ENCODE measurements at regions not wholly inside any gene's neighbourhood (a gene's known extent, or its start where the extent isn't known, plus 50 kb on each side); places are given as distances from the start of the nearest gene placed in this dataset.
"Not testable (repeated sequence)": the region's sequence is repeated elsewhere in the genome, so short reads cannot be mapped to it uniquely, and the experiment has no call there.

GRCh38 chr7:69517985-69518704 is 80.1 kb upstream of the AUTS2 start:
- Histone ChIP-seq H3K9me3 (ENCODE audit: control insufficient read depth, low read length) (no peaks in the 10 kb centered on the region), H3K36me3 (ENCODE audit: control insufficient read depth, insufficient read depth, low read length) (no peaks in the 10 kb centered on the region), H3K9ac (ENCODE audit: low read length) (no peak overlapping the region), H3K4me3 (ENCODE audit: low read length) (no peak overlapping the region), H3K4me1 (ENCODE audit: control insufficient read depth, insufficient read depth, low read length) (no peaks in the 10 kb centered on the region), H3K27me3 (ENCODE audit: control insufficient read depth, insufficient read depth, low read length) (no peaks in the 10 kb centered on the region)

DNA sequence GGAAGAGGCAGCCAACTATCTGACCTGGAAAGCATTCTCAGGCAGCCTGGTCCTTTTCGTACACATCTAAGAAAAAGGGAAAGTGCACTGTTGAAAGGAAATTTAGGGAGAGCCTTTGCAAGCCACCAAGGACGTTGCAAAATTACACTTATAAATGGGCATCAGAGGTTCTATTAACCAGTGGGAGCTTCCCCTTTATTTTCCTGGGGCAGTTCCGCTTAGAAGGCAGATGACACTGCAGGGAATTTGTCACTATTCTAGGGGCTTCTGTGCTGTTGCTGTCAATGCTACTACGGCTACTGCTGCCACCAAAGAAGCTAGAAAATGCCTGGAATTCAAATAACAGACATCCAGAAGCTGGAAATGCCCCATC is 79.6 kb upstream of the AUTS2 start:
- Histone ChIP-seq H3K4me1 (ENCODE audit: control insufficient read depth, insufficient read depth, low read length) (no peaks in the 10 kb centered on the region), H3K9me3 (ENCODE audit: control insufficient read depth, low read length) (no peaks in the 10 kb centered on the region), H3K27me3 (ENCODE audit: control insufficient read depth, insufficient read depth, low read length) (no peaks in the 10 kb centered on the region), H3K36me3 (ENCODE audit: control insufficient read depth, insufficient read depth, low read length) (no peaks in the 10 kb centered on the region), H3K9ac (ENCODE audit: low read length) (no peak overlapping the region), H3K4me3 (ENCODE audit: low read length) (no peak overlapping the region)

GRCh38 chr7:69526570-69526969 is 71.7 kb upstream of the AUTS2 start:
- no peaks in the 10 kb centered on the region for H3K9me3 ChIP-seq (ENCODE audit: control insufficient read depth, low read length)

DNA sequence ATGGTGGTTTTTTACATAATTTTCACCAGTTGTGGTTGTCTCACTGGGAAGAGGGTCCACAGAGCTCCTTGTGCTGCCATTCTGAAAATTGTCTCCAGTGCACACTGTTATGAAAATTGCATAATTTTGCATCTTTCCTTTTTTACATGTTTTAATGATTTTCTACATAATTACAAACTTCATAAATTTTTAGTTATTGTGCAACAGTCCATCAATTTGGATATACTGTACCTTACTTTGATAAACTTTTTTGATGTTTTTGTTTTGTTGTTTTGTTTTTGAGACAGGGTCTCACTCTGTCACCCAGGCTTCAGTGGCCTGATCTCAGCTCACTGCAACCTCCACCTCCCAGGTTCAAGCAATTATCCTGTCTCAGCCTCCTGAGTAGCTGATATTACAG is 70.6 kb upstream of the AUTS2 start:
- no peak overlapping the region for H3K9ac ChIP-seq (ENCODE audit: low read length)
- no peaks in the 10 kb centered on the region for H3K36me3 ChIP-seq (ENCODE audit: control insufficient read depth, insufficient read depth, low read length)
- H3K27me3 ChIP-seq (ENCODE audit: control insufficient read depth, insufficient read depth, low read length) = no peaks in the 10 kb centered on the region
- H3K9me3 ChIP-seq (ENCODE audit: control insufficient read depth, low read length) = no peaks in the 10 kb centered on the region
- H3K4me3 ChIP-seq (ENCODE audit: low read length) = no peak overlapping the region
- no peaks in the 10 kb centered on the region for H3K4me1 ChIP-seq (ENCODE audit: control insufficient read depth, insufficient read depth, low read length)

More at GRCh38 chr7:69526570-69526969, 71.7 kb upstream of the AUTS2 start:
- no peaks in the 10 kb centered on the region for H3K4me1 ChIP-seq (ENCODE audit: control insufficient read depth, insufficient read depth, low read length)
- no peaks in the 10 kb centered on the region for H3K36me3 ChIP-seq (ENCODE audit: control insufficient read depth, insufficient read depth, low read length)
- no peak overlapping the region for H3K9ac ChIP-seq (ENCODE audit: low read length)
- H3K27me3 ChIP-seq (ENCODE audit: control insufficient read depth, insufficient read depth, low read length) = no peaks in the 10 kb centered on the region
- H3K4me3 ChIP-seq (ENCODE audit: low read length) = no peak overlapping the region

GRCh38 chr7:69531050-69531449 is 67.2 kb upstream of the AUTS2 start:
- H3K4me1 ChIP-seq (ENCODE audit: control insufficient read depth, insufficient read depth, low read length) = no peaks in the 10 kb centered on the region
- no peaks in the 10 kb centered on the region for H3K27me3 ChIP-seq (ENCODE audit: control insufficient read depth, insufficient read depth, low read length)
- H3K4me3 ChIP-seq (ENCODE audit: low read length) = no peak overlapping the region
- no peaks in the 10 kb centered on the region for H3K36me3 ChIP-seq (ENCODE audit: control insufficient read depth, insufficient read depth, low read length)
- no peak overlapping the region for H3K9ac ChIP-seq (ENCODE audit: low read length)
- no peaks in the 10 kb centered on the region for H3K9me3 ChIP-seq (ENCODE audit: control insufficient read depth, low read length)

- Histone ChIP-seq H3K9me3 (ENCODE audit: control insufficient read depth, low read length) (no peaks in the 10 kb centered on the region), H3K27me3 (ENCODE audit: control insufficient read depth, insufficient read depth, low read length) (no peaks in the 10 kb centered on the region), H3K4me1 (ENCODE audit: control insufficient read depth, insufficient read depth, low read length) (no peaks in the 10 kb centered on the region), H3K36me3 (ENCODE audit: control insufficient read depth, insufficient read depth, low read length) (no peaks in the 10 kb centered on the region), H3K9ac (ENCODE audit: low read length) (no peak overlapping the region), H3K4me3 (ENCODE audit: low read length) (no peak overlapping the region)
These were observed 63.7 kb upstream of the AUTS2 start for GRCh38 chr7:69534461-69535041.

GRCh38 chr7:69537691-69538090 is 60.6 kb upstream of the AUTS2 start:
- Histone ChIP-seq H3K4me3 (ENCODE audit: low read length) (no peak overlapping the region), H3K4me1 (ENCODE audit: control insufficient read depth, insufficient read depth, low read length) (no peaks in the 10 kb centered on the region), H3K27me3 (ENCODE audit: control insufficient read depth, insufficient read depth, low read length) (no peaks in the 10 kb centered on the region), H3K36me3 (ENCODE audit: control insufficient read depth, insufficient read depth, low read length) (no peaks in the 10 kb centered on the region), H3K9me3 (ENCODE audit: control insufficient read depth, low read length) (no peaks in the 10 kb centered on the region), H3K9ac (ENCODE audit: low read length) (no peak overlapping the region)

DNA sequence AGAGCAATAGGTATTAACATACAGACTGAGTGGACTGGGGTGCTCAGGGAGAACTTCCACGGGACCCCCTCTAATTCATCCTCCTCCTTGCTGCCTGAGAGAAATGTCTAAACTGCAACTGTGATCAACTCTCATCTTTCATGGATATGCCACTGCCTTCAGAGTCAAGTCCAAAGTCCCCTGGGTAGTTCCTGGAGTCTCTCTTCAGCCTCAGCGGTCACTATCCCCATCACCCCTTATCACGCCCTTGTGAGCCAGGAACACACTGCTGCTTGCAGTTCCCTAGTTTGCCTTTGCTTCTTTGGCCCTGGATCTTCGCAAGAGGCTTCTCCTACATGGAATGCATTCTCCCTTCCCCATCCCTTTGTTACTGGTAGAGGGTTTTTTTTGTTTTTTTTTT is 58.7 kb upstream of the AUTS2 start:
- H3K27me3 ChIP-seq (ENCODE audit: control insufficient read depth, insufficient read depth, low read length) = no peaks in the 10 kb centered on the region
- H3K4me1 ChIP-seq (ENCODE audit: control insufficient read depth, insufficient read depth, low read length) = no peaks in the 10 kb centered on the region
- no peaks in the 10 kb centered on the region for H3K36me3 ChIP-seq (ENCODE audit: control insufficient read depth, insufficient read depth, low read length)
- no peak overlapping the region for H3K9ac ChIP-seq (ENCODE audit: low read length)
- H3K4me3 ChIP-seq (ENCODE audit: low read length) = no peak overlapping the region
- no peaks in the 10 kb centered on the region for H3K9me3 ChIP-seq (ENCODE audit: control insufficient read depth, low read length)

DNA sequence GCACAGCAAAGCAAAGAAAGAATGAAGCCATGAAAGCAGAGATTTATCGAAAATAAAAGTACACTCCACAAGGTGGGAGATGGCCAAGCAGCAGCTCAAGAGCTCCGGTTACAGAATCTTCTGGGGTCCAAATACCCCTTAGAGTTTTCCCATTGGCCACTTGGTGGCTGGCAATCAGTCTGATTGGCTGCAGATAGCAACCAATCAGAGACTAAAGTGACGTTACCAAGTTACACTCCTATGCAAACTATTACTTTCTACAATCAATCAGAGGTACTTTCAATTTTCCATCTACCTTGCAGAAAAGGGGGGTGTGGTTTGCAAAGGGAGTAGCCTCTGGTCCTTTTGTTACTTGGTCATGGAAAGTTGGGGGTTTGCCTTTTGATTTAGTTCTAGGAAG is 58.0 kb upstream of the AUTS2 start:
- Histone ChIP-seq H3K27me3 (ENCODE audit: control insufficient read depth, insufficient read depth, low read length) (no peaks in the 10 kb centered on the region), H3K4me1 (ENCODE audit: control insufficient read depth, insufficient read depth, low read length) (no peaks in the 10 kb centered on the region), H3K9me3 (ENCODE audit: control insufficient read depth, low read length) (no peaks in the 10 kb centered on the region), H3K4me3 (ENCODE audit: low read length) (no peak overlapping the region), H3K36me3 (ENCODE audit: control insufficient read depth, insufficient read depth, low read length) (no peaks in the 10 kb centered on the region), H3K9ac (ENCODE audit: low read length) (no peak overlapping the region)

GRCh38 chr7:69541779-69542432 is 56.4 kb upstream of the AUTS2 start:
- not testable (repeated sequence) for H3K4me1 ChIP-seq (ENCODE audit: control insufficient read depth, insufficient read depth, low read length); H3K9me3 ChIP-seq (ENCODE audit: control insufficient read depth, low read length); H3K4me3 ChIP-seq (ENCODE audit: low read length); H3K9ac ChIP-seq (ENCODE audit: low read length); H3K27me3 ChIP-seq (ENCODE audit: control insufficient read depth, insufficient read depth, low read length); H3K36me3 ChIP-seq (ENCODE audit: control insufficient read depth, insufficient read depth, low read length)

DNA sequence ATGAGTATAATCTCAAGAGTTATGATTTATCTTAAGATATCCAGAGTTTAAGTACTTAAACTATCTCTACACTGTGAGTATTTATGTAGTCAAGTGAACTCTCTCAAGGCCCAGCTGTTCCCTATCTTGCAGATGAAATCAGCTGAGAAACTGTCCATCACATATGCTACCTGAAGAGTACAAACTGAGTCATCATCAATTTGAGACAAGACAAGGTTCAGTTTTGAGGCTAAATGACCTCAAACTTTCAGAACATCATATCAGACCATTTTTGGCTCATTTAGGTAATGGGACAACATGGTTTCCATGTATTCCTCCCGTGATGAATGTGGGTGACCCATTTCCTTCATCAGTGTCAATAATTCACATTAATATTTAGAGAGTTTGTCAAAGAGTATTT is 53.1 kb upstream of the AUTS2 start:
- H3K4me1 ChIP-seq (ENCODE audit: control insufficient read depth, insufficient read depth, low read length) = no peaks in the 10 kb centered on the region
- no peak overlapping the region for H3K9ac ChIP-seq (ENCODE audit: low read length)
- H3K27me3 ChIP-seq (ENCODE audit: control insufficient read depth, insufficient read depth, low read length) = no peaks in the 10 kb centered on the region
- no peaks in the 10 kb centered on the region for H3K36me3 ChIP-seq (ENCODE audit: control insufficient read depth, insufficient read depth, low read length)
- no peaks in the 10 kb centered on the region for H3K9me3 ChIP-seq (ENCODE audit: control insufficient read depth, low read length)
- no peak overlapping the region for H3K4me3 ChIP-seq (ENCODE audit: low read length)
